GM12878 (cell line): ENCODE measurements at regions not wholly inside any gene's neighbourhood (a gene's known extent, or its start where the extent isn't known, plus 50 kb on each side); places are given as distances from the start of the nearest gene placed in this dataset.

ENCODE experiments used
- JUND ChIP-seq: IDR thresholded peaks from 2 replicates; pipeline ENCODE4 v1.6.1; 2012; ENCODE audit warnings: low read depth, mild to moderate bottlenecking, low read length, improper control_type of control experiment, moderate library complexity
- NR2F1 ChIP-seq: fragments of 450-650 bp; conservative IDR thresholded peaks from 2 replicates; pipeline ENCODE4 v1.6.1; 2017; ENCODE audit warnings: mild to moderate bottlenecking
- RAD21 ChIP-seq: IDR thresholded peaks from 2 replicates; pipeline ENCODE4 v1.6.1; 2011; ENCODE audit warnings: mild to moderate bottlenecking, low read depth, low read length, moderate library complexity; ENCODE audit not compliant: insufficient read depth
- SIN3A ChIP-seq: IDR thresholded peaks from 2 replicates; pipeline ENCODE4 v1.6.1; 2012; ENCODE audit warnings: low read depth, low read length, improper control_type of control experiment
- TAF1 ChIP-seq: IDR thresholded peaks from 2 replicates; pipeline ENCODE4 v1.6.1; 2011; ENCODE audit warnings: mild to moderate bottlenecking, low read depth, low read length, borderline replicate concordance
- TF ChIP-seq, protein P1 (sequence below): IDR thresholded peaks from 2 replicates; pipeline ENCODE4 v1.6.1; 2012; ENCODE audit warnings: low read length, inconsistent platforms
- TF ChIP-seq, protein P2 (sequence below): IDR thresholded peaks from 2 replicates; pipeline ENCODE4 v1.6.1; 2012; ENCODE audit warnings: mild to moderate bottlenecking, low read depth, low read length

DNA sequence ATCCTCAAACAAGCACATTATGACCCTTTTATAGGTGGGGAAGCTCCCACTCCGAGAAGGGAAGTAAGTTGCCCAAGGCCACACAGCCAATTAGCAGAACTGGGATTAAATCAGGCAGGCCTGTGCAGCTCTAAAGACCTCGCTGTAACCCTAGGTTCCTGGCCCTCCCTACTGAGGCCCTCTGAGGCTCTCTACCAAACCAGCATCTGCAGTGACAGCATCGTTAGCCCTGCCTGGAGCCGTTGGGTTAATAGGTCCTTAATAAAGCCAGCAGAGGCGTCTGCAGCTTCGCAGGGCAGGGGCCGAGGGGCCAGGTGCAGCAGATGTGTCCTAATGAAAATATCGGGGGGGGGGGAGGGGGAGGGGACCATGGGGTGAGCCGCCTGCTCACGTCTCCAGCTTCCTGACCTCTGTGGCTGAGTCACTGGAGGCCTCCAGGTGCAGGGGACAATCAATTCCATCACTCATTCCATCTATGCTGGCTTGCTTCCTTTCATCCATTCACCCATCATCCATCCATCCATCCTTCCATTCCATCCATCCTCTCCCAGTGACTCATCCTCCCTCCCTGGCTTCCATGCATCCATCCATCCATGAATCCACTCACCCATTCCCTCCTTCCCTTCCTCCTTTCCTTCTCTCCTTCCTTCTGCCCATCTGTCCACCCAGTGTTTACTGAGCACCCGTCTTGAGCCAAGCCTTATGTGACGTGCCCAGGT lies 203.9 kb downstream of the C9orf50 start:
- TF ChIP-seq TAF1 (no peak), NR2F1 (no peak), JUND (no peak), SIN3A (no peak), RAD21 (no peak)
- TF ChIP-seq, protein P1, sequence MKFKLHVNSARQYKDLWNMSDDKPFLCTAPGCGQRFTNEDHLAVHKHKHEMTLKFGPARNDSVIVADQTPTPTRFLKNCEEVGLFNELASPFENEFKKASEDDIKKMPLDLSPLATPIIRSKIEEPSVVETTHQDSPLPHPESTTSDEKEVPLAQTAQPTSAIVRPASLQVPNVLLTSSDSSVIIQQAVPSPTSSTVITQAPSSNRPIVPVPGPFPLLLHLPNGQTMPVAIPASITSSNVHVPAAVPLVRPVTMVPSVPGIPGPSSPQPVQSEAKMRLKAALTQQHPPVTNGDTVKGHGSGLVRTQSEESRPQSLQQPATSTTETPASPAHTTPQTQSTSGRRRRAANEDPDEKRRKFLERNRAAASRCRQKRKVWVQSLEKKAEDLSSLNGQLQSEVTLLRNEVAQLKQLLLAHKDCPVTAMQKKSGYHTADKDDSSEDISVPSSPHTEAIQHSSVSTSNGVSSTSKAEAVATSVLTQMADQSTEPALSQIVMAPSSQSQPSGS: no peak
- TF ChIP-seq, protein P2, sequence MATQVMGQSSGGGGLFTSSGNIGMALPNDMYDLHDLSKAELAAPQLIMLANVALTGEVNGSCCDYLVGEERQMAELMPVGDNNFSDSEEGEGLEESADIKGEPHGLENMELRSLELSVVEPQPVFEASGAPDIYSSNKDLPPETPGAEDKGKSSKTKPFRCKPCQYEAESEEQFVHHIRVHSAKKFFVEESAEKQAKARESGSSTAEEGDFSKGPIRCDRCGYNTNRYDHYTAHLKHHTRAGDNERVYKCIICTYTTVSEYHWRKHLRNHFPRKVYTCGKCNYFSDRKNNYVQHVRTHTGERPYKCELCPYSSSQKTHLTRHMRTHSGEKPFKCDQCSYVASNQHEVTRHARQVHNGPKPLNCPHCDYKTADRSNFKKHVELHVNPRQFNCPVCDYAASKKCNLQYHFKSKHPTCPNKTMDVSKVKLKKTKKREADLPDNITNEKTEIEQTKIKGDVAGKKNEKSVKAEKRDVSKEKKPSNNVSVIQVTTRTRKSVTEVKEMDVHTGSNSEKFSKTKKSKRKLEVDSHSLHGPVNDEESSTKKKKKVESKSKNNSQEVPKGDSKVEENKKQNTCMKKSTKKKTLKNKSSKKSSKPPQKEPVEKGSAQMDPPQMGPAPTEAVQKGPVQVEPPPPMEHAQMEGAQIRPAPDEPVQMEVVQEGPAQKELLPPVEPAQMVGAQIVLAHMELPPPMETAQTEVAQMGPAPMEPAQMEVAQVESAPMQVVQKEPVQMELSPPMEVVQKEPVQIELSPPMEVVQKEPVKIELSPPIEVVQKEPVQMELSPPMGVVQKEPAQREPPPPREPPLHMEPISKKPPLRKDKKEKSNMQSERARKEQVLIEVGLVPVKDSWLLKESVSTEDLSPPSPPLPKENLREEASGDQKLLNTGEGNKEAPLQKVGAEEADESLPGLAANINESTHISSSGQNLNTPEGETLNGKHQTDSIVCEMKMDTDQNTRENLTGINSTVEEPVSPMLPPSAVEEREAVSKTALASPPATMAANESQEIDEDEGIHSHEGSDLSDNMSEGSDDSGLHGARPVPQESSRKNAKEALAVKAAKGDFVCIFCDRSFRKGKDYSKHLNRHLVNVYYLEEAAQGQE: no peak
